ENCODE measurements at regions not wholly inside any gene's neighbourhood (a gene's known extent, or its start where the extent isn't known, plus 50 kb on each side); places are given as distances from the start of the nearest gene placed in this dataset.

GRCh38 chr13:105961438-105961837 lies 574.0 kb downstream of the EFNB2 start:
- peaks cover 0 to 9% (median 2%) of the 10 kb centered on the region in 4 donors for H3K4me1 ChIP-seq
- TF ChIP-seq CTCF (IDR thresholded peaks at IDR 0.05), result no peak
- no peaks in the 10 kb centered on the region for H3K36me3 ChIP-seq
- no peak for DNase-seq
- no peak overlapping the region for H3K27ac ChIP-seq
- no peak overlapping the region for H3K4me3 ChIP-seq
- H3K9me3 ChIP-seq, result no peaks in the 10 kb centered on the region
- intact Hi-C loops (cut with DNase I; ENCODE audit: low total_unique reads), result no loop called here
- no peaks in the 10 kb centered on the region for H3K27me3 ChIP-seq

- intact Hi-C loops (cut with DNase I; ENCODE audit: low total_unique reads), result no loop called here
- TF ChIP-seq CTCF (IDR thresholded peaks at IDR 0.05), result no peak
- no peak for DNase-seq
Measured at GRCh38 chr13:105960326-105960725, 575.1 kb downstream of the EFNB2 start.

GRCh38 chr13:105959876-105960275 lies 575.6 kb downstream of the EFNB2 start:
- DNase-seq, result no peak
- H3K27ac ChIP-seq, result no peak overlapping the region

More at GRCh38 chr13:105960326-105960725, 575.1 kb downstream of the EFNB2 start:
- Histone ChIP-seq H3K27ac (no peak overlapping the region), H3K4me1 (peaks cover 0 to 9% (median 2%) of the 10 kb centered on the region in 4 donors), H3K27me3 (no peaks in the 10 kb centered on the region), H3K36me3 (no peaks in the 10 kb centered on the region), H3K9me3 (no peaks in the 10 kb centered on the region), H3K4me3 (no peak overlapping the region)

GRCh38 chr13:105957769-105958438 lies 577.6 kb downstream of the EFNB2 start:
- H3K27ac ChIP-seq, result no peak overlapping the region
- intact Hi-C loops (cut with DNase I; ENCODE audit: low total_unique reads), result no loop called here
- no peak for DNase-seq
- H3K36me3 ChIP-seq, result no peaks in the 10 kb centered on the region
- no peak overlapping the region for H3K4me3 ChIP-seq
- peaks cover 0 to 9% (median 2%) of the 10 kb centered on the region in 4 donors for H3K4me1 ChIP-seq
- TF ChIP-seq CTCF (IDR thresholded peaks at IDR 0.05), result no peak
- H3K9me3 ChIP-seq, result peaks cover 0 to 3% (median 0%) of the 10 kb centered on the region in 3 donors
- H3K27me3 ChIP-seq, result no peaks in the 10 kb centered on the region

More at GRCh38 chr13:105959876-105960275, 575.6 kb downstream of the EFNB2 start:
- no peaks in the 10 kb centered on the region for H3K36me3 ChIP-seq
- H3K4me3 ChIP-seq, result no peak overlapping the region
- intact Hi-C loops (cut with DNase I; ENCODE audit: low total_unique reads), result no loop called here
- no peaks in the 10 kb centered on the region for H3K9me3 ChIP-seq
- no peaks in the 10 kb centered on the region for H3K27me3 ChIP-seq
- TF ChIP-seq CTCF (IDR thresholded peaks at IDR 0.05), result no peak
- H3K4me1 ChIP-seq, result peaks cover 0 to 9% (median 2%) of the 10 kb centered on the region in 4 donors

- peaks cover 0 to 9% (median 2%) of the 10 kb centered on the region in 4 donors for H3K4me1 ChIP-seq
- H3K27me3 ChIP-seq, result no peaks in the 10 kb centered on the region
- H3K4me3 ChIP-seq, result no peak overlapping the region
- TF ChIP-seq CTCF (IDR thresholded peaks at IDR 0.05), result no peak
- intact Hi-C loops (cut with DNase I; ENCODE audit: low total_unique reads), result no loop called here
- no peaks in the 10 kb centered on the region for H3K36me3 ChIP-seq
- no peak for DNase-seq
- no peak overlapping the region for H3K27ac ChIP-seq
- peaks cover 0 to 3% (median 0%) of the 10 kb centered on the region in 3 donors for H3K9me3 ChIP-seq
Measured at GRCh38 chr13:105956921-105957320, 578.5 kb downstream of the EFNB2 start.
